ENCODE measurements at regions not wholly inside any gene's neighbourhood (a gene's known extent, or its start where the extent isn't known, plus 50 kb on each side); places are given as distances from the start of the nearest gene placed in this dataset.

DNA sequence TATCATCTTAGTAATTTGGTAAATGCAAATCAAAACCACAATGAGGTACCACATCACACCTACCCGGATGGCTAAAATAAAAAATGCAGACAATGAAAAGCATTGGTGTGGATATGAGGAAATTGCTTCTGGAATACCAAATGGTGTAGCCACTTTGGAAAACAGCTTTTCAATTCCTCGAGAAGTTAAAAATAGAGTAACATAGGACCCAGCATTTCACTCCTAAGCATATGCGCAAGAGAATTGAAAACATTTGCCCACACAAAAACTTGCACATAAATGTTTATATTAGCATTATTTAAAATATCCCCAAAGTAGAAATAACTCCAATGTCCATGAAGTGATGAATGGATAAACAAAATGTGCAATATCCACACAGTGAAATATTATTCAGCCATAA, 608.7 kb downstream of the ISL1 start:
- H4K5ac ChIP-seq (ENCODE audit: low read depth, low read length) = no peak overlapping the region
- no peak overlapping the region for H2AFZ ChIP-seq (replicated peaks; ENCODE audit: low read length, poor library complexity)
- no peaks in the 10 kb centered on the region for H3K36me3 ChIP-seq (ENCODE audit: control insufficient read depth, insufficient read depth, low read length)
- DNase-seq (no peak), ATAC-seq (ENCODE audit: low read depth) (no peak)
- no peaks in the 10 kb centered on the region for H3K27me3 ChIP-seq (ENCODE audit: control insufficient read depth, insufficient read depth, low read length)
- no peak overlapping the region for H2BK120ac ChIP-seq (ENCODE audit: low read depth, low read length)
- BruUV-seq (replicated peaks) = no TSS peak
- H3K4me3 ChIP-seq (ENCODE audit: insufficient read depth, low read depth, low read length) = no peak overlapping the region
- no peak overlapping the region for H3K23ac ChIP-seq (ENCODE audit: low read depth, low read length)
- no CpG with 5 or more reads among the region's 3 CpGs for WGBS, 2 experiments (ENCODE audit: extremely low coverage in 2 of 2, insufficient read length in 1 of 2)
- H3K9me3 ChIP-seq (ENCODE audit: control insufficient read depth, insufficient read depth, low read length) = no peaks in the 10 kb centered on the region
- in situ Hi-C loops (cut with MboI; ENCODE audit: low sequenced_read_pairs) = no loop called here
- no peak overlapping the region for H2AK9ac ChIP-seq (replicated peaks; ENCODE audit: low read depth, low read length, poor library complexity)
- H3K4me2 ChIP-seq (ENCODE audit: low read depth, low read length) = no peak overlapping the region
- no peak overlapping the region for H3K56ac ChIP-seq (ENCODE audit: extremely low read depth, insufficient read depth, low read length)
- H4K20me1 ChIP-seq (ENCODE audit: insufficient read depth, low read length) = no peaks in the 10 kb centered on the region
- no peak overlapping the region for H2BK15ac ChIP-seq (ENCODE audit: low read depth, low read length)
- H2BK5ac ChIP-seq (ENCODE audit: low read depth, low read length, poor library complexity, severe bottlenecking) = no peak overlapping the region
- H3K79me1 ChIP-seq (ENCODE audit: low read depth in 1 of 2, low read length in 2 of 2) = no peaks in the 10 kb centered on the region
- H4K8ac ChIP-seq (ENCODE audit: low read depth in 2 of 2, low read length in 2 of 2) = no peak overlapping the region
- intact Hi-C loops (cut with micrococcal nuclease) = no loop called here
- no peak overlapping the region for H3K27ac ChIP-seq (ENCODE audit: insufficient read depth, low read length)
- no peaks in the 10 kb centered on the region for H3K4me1 ChIP-seq (ENCODE audit: control insufficient read depth, insufficient read depth, low read length)
- H2AK5ac ChIP-seq (ENCODE audit: low read depth, low read length) = no peak overlapping the region
- CTCF ChIA-PET = no interaction called here
- H3K14ac ChIP-seq (replicated peaks; ENCODE audit: low read depth, low read length) = no peak overlapping the region
- no peaks in the 10 kb centered on the region for H3K9me1 ChIP-seq (ENCODE audit: insufficient read depth, low read length)
- H3K18ac ChIP-seq (ENCODE audit: low read depth, low read length) = no peak overlapping the region
- no peak for TF ChIP-seq NFE2L2 (IDR thresholded peaks at IDR 0.05; ENCODE audit: low read depth, low read length)
- TF ChIP-seq MAFK (IDR thresholded peaks at IDR 0.05; ENCODE audit: low read depth, low read length) = no peak
- no peak for TF ChIP-seq POLR2A (IDR thresholded peaks at IDR 0.05; ENCODE audit: low read depth, low read length)
- TF ChIP-seq MAZ (IDR thresholded peaks at IDR 0.05; ENCODE audit: borderline replicate concordance, low read depth, low read length) = no peak
- no peak for TF ChIP-seq SMC3 (IDR thresholded peaks at IDR 0.05; ENCODE audit: low read depth, low read length)
- TF ChIP-seq, protein P1, sequence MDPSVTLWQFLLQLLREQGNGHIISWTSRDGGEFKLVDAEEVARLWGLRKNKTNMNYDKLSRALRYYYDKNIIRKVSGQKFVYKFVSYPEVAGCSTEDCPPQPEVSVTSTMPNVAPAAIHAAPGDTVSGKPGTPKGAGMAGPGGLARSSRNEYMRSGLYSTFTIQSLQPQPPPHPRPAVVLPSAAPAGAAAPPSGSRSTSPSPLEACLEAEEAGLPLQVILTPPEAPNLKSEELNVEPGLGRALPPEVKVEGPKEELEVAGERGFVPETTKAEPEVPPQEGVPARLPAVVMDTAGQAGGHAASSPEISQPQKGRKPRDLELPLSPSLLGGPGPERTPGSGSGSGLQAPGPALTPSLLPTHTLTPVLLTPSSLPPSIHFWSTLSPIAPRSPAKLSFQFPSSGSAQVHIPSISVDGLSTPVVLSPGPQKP (IDR thresholded peaks at IDR 0.05; ENCODE audit: borderline replicate concordance, low read depth, low read length) = no peak
- TF ChIP-seq RCOR1 (IDR thresholded peaks at IDR 0.05; ENCODE audit: insufficient replicate concordance, low read length) = no peak
- TF ChIP-seq, protein P2, sequence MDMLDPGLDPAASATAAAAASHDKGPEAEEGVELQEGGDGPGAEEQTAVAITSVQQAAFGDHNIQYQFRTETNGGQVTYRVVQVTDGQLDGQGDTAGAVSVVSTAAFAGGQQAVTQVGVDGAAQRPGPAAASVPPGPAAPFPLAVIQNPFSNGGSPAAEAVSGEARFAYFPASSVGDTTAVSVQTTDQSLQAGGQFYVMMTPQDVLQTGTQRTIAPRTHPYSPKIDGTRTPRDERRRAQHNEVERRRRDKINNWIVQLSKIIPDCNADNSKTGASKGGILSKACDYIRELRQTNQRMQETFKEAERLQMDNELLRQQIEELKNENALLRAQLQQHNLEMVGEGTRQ (IDR thresholded peaks at IDR 0.05; ENCODE audit: low read depth, low read length) = no peak
- no peak for TF ChIP-seq BHLHE40 (IDR thresholded peaks at IDR 0.05; ENCODE audit: low read depth, low read length)
- no peak for TF ChIP-seq CHD1 (IDR thresholded peaks at IDR 0.05; ENCODE audit: low read depth, low read length)
- TF ChIP-seq CEBPB (IDR thresholded peaks at IDR 0.05; ENCODE audit: low read depth, low read length) = no peak
- TF ChIP-seq, protein P3, sequence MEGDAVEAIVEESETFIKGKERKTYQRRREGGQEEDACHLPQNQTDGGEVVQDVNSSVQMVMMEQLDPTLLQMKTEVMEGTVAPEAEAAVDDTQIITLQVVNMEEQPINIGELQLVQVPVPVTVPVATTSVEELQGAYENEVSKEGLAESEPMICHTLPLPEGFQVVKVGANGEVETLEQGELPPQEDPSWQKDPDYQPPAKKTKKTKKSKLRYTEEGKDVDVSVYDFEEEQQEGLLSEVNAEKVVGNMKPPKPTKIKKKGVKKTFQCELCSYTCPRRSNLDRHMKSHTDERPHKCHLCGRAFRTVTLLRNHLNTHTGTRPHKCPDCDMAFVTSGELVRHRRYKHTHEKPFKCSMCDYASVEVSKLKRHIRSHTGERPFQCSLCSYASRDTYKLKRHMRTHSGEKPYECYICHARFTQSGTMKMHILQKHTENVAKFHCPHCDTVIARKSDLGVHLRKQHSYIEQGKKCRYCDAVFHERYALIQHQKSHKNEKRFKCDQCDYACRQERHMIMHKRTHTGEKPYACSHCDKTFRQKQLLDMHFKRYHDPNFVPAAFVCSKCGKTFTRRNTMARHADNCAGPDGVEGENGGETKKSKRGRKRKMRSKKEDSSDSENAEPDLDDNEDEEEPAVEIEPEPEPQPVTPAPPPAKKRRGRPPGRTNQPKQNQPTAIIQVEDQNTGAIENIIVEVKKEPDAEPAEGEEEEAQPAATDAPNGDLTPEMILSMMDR (conservative IDR thresholded peaks at IDR 0.05; ENCODE audit: low read depth, low read length) = no peak
- TF ChIP-seq FOS (IDR thresholded peaks at IDR 0.05; ENCODE audit: low read depth, low read length) = no peak
- no peak for TF ChIP-seq RAD21 (IDR thresholded peaks at IDR 0.05; ENCODE audit: low read length)
- TF ChIP-seq MXI1 (IDR thresholded peaks at IDR 0.05; ENCODE audit: borderline replicate concordance, low read depth, low read length) = no peak
- no peak for TF ChIP-seq RFX5 (IDR thresholded peaks at IDR 0.05; ENCODE audit: low read depth, low read length)
- H3K9ac ChIP-seq (ENCODE audit: low read depth, low read length) = no peak overlapping the region
- no peak overlapping the region for H3K4ac ChIP-seq (ENCODE audit: low read depth, low read length)
- no peak overlapping the region for H2BK20ac ChIP-seq (ENCODE audit: low read depth, low read length)
- POLR2A ChIA-PET (ENCODE audit: unreplicated experiment) = no interaction called here
- H4K91ac ChIP-seq (ENCODE audit: insufficient read depth, low read depth, low read length) = no peak overlapping the region
- dilution Hi-C loops (cut with HindIII; ENCODE audit: low sequenced_read_pairs, unreplicated experiment) = no loop called here

Data from IMR-90 (cell line).